Activated naive CD8-positive, alpha-beta T cell treated with anti-CD3 and anti-CD28 coated beads, Interleukin-2, amount 50 U/mL, for 16 hours (primary cell): ENCODE measurements at regions not wholly inside any gene's neighbourhood (a gene's known extent, or its start where the extent isn't known, plus 50 kb on each side); places are given as distances from the start of the nearest gene placed in this dataset.

Source experiments
- DNase-seq: peaks from one replicate; pipeline ENCODE4 v3.0.0-alpha.2; 2020; ENCODE audit warnings: low read depth, low spot score

- DNase-seq = no peak
Measured at GRCh38 chr16:66058172-66058691, 308.3 kb upstream of the CDH5 start.

GRCh38 chr16:66057057-66057456 is 309.4 kb upstream of the CDH5 start:
- no peak for DNase-seq

- no peak for DNase-seq
Measured at GRCh38 chr16:66054095-66054494, 312.4 kb upstream of the CDH5 start.

- DNase-seq = no peak
Measured at GRCh38 chr16:66052745-66053144, 313.7 kb upstream of the CDH5 start.

- DNase-seq = no peak
Measured at GRCh38 chr16:66050991-66051390, 315.5 kb upstream of the CDH5 start.

- DNase-seq = no peak
Measured at GRCh38 chr16:66049865-66050264, 316.6 kb upstream of the CDH5 start.

- DNase-seq = no peak
Measured at GRCh38 chr16:66045626-66046025, 320.9 kb upstream of the CDH5 start.

- no peak for DNase-seq
Measured at GRCh38 chr16:66044556-66044955, 321.9 kb upstream of the CDH5 start.

- no peak for DNase-seq
Measured at GRCh38 chr16:66044089-66044488, 322.4 kb upstream of the CDH5 start.

- no peak for DNase-seq
Measured at GRCh38 chr16:66043326-66043725, 323.2 kb upstream of the CDH5 start.

GRCh38 chr16:66042341-66042740 is 324.1 kb upstream of the CDH5 start:
- no peak for DNase-seq

- DNase-seq = no peak
Measured at GRCh38 chr16:66041907-66042306, 324.6 kb upstream of the CDH5 start.

GRCh38 chr16:66039793-66040192 is 326.7 kb upstream of the CDH5 start:
- DNase-seq = no peak

- DNase-seq = no peak
Measured at GRCh38 chr16:66036793-66037715, 329.4 kb upstream of the CDH5 start.

- DNase-seq = no peak
Measured at GRCh38 chr16:66036184-66036583, 330.3 kb upstream of the CDH5 start.

GRCh38 chr16:66035096-66035495 is 331.4 kb upstream of the CDH5 start:
- no peak for DNase-seq

- DNase-seq = no peak
Measured at GRCh38 chr16:66032841-66033240, 333.6 kb upstream of the CDH5 start.

- DNase-seq = no peak
Measured at GRCh38 chr16:66030036-66030435, 336.5 kb upstream of the CDH5 start.

- DNase-seq = no peak
Measured at GRCh38 chr16:66028510-66029216, 337.8 kb upstream of the CDH5 start.

GRCh38 chr16:66026787-66027330 is 339.6 kb upstream of the CDH5 start:
- DNase-seq = no peak

- DNase-seq = no peak
Measured at GRCh38 chr16:66026211-66026610, 340.3 kb upstream of the CDH5 start.

GRCh38 chr16:66025751-66026150 is 340.7 kb upstream of the CDH5 start:
- DNase-seq = no peak
